ENCODE measurements at regions not wholly inside any gene's neighbourhood (a gene's known extent, or its start where the extent isn't known, plus 50 kb on each side); places are given as distances from the start of the nearest gene placed in this dataset.
A peak's percentile ranks its signal among the peaks of the same experiment; 100 is the strongest.

DNA sequence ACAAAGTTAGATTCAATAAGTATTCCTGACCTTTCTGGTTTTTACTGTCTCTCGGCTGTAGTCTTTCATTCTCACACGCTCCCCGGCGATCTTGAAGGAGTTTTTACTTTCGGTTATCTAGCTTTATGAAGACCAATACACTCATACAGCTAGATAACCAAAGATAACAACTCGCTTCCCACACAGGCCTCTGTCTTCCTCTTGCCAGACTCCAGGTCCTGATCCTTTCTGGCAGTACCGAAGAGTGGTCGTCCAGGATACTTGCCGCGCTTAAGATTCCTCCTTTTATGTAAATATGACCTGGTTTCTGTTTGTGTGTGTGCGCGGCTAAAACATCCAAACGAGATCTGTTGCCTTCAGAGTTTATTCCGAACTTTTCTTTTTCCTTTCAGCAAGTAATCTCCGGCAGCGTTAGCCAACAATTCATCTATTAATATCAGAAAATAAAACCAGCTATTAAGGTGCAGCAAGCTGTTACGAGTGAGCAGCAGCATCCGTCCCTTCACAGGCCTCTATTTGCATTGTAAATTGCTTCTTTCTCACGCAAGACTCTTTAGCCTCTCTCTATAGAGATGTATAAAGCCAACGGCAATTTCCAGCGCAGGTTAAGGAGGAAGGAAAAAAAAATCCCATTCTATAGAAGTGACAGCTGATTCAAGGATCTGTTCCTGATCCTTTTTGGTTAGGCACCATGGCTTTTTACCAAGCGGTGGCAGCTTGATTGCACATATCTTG, 216.1 kb downstream of the MEF2C start:
- H3K9ac ChIP-seq (ENCODE audit: low read length) = peak overlapping the region; percentile 78
- peak overlapping the region; percentile 8 for H3K27ac ChIP-seq (ENCODE audit: low read depth, low read length, poor library complexity, severe bottlenecking)
- H3K27me3 ChIP-seq (ENCODE audit: insufficient read depth, low read length) = no peaks in the 10 kb centered on the region

GRCh38 chr5:88665750-88666215, 217.2 kb downstream of the MEF2C start:
- H4K20me1 ChIP-seq (ENCODE audit: insufficient read depth, low read length) = no peaks in the 10 kb centered on the region
- H3K27ac ChIP-seq (ENCODE audit: low read depth, low read length, poor library complexity, severe bottlenecking) = no peak overlapping the region
- peaks cover 44% of the 10 kb centered on the region for H3K4me1 ChIP-seq (ENCODE audit: insufficient read depth, low read length, severe bottlenecking)
- peak overlapping the region; percentile 80 for H3K4me2 ChIP-seq (ENCODE audit: low read length)
- H3K9ac ChIP-seq (ENCODE audit: low read length) = peak overlapping the region; percentile 78; the same call in 1 of the 2 replicates
- H3K4me3 ChIP-seq (ENCODE audit: low read depth, low read length, poor library complexity, severe bottlenecking) = peak overlapping the region; percentile 73
- TF ChIP-seq CTCF (IDR thresholded peaks at IDR 0.05; ENCODE audit: low read length) (no peak), EZH2 (IDR thresholded peaks at IDR 0.05; ENCODE audit: borderline replicate concordance, low read length) (no peak)
- no peaks in the 10 kb centered on the region for H3K36me3 ChIP-seq (ENCODE audit: insufficient read depth, low read length)
- H3K27me3 ChIP-seq (ENCODE audit: insufficient read depth, low read length) = no peaks in the 10 kb centered on the region
- 0 out of 2 replicates have a peak, but pooled peaks cover 4% of the 10 kb centered on the region for H3F3A ChIP-seq (ENCODE audit: insufficient read depth, low read length)
- no peaks in the 10 kb centered on the region for H3K9me2 ChIP-seq (ENCODE audit: low read depth, low read length)
- H2AFZ ChIP-seq (ENCODE audit: low read length) = no peak overlapping the region
- no peaks in the 10 kb centered on the region for H3K9me3 ChIP-seq (ENCODE audit: low read length)
- H3K79me2 ChIP-seq (ENCODE audit: insufficient read depth, low read length) = no peaks in the 10 kb centered on the region

More for the DNA sequence above, 216.1 kb downstream of the MEF2C start:
- TF ChIP-seq CTCF (IDR thresholded peaks at IDR 0.05; ENCODE audit: low read length) = no peak
- TF ChIP-seq EZH2 (IDR thresholded peaks at IDR 0.05; ENCODE audit: borderline replicate concordance, low read length) = no peak
- H3K4me3 ChIP-seq (ENCODE audit: low read depth, low read length, poor library complexity, severe bottlenecking) = peak overlapping the region; percentile 73
- no peaks in the 10 kb centered on the region for H4K20me1 ChIP-seq (ENCODE audit: insufficient read depth, low read length)
- no peaks in the 10 kb centered on the region for H3K79me2 ChIP-seq (ENCODE audit: insufficient read depth, low read length)
- H3K9me2 ChIP-seq (ENCODE audit: low read depth, low read length) = no peaks in the 10 kb centered on the region
- 0 out of 2 replicates have a peak, but pooled peaks cover 4% of the 10 kb centered on the region for H3F3A ChIP-seq (ENCODE audit: insufficient read depth, low read length)
- no peaks in the 10 kb centered on the region for H3K36me3 ChIP-seq (ENCODE audit: insufficient read depth, low read length)
- H3K4me1 ChIP-seq (ENCODE audit: insufficient read depth, low read length, severe bottlenecking) = peaks cover 36% of the 10 kb centered on the region
- no peaks in the 10 kb centered on the region for H3K9me3 ChIP-seq (ENCODE audit: low read length)
- peak overlapping the region; percentile 80 for H3K4me2 ChIP-seq (ENCODE audit: low read length)
- H2AFZ ChIP-seq (ENCODE audit: low read length) = peak overlapping the region; percentile 89

DNA sequence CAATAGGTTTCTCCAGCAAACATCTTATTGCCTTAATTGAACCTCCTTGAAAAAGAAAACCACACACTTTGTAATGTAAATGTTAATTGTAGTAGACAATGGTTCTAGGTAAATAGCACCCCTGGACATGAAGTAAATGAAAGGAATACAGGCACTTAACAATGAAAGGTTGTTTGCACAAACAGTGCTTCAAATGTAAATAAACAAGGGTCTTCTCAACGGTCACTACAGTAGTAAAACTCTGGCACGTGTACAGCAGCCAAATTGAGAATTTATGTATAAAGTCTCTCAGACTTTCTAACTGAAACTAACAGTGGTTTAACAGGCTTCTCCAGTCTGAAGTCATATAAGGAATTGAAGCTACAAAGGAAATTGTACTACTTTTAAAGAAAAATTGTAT, 218.3 kb downstream of the MEF2C start:
- Histone ChIP-seq H3K9me3 (ENCODE audit: low read length) (no peaks in the 10 kb centered on the region), H3F3A (ENCODE audit: insufficient read depth, low read length) (0 out of 2 replicates have a peak, but pooled peaks cover 4% of the 10 kb centered on the region), H3K9ac (ENCODE audit: low read length) (no peak overlapping the region), H4K20me1 (ENCODE audit: insufficient read depth, low read length) (no peaks in the 10 kb centered on the region), H3K27me3 (ENCODE audit: insufficient read depth, low read length) (no peaks in the 10 kb centered on the region), H3K4me3 (ENCODE audit: low read depth, low read length, poor library complexity, severe bottlenecking) (no peak overlapping the region), H3K9me2 (ENCODE audit: low read depth, low read length) (no peaks in the 10 kb centered on the region), H3K4me1 (ENCODE audit: insufficient read depth, low read length, severe bottlenecking) (peaks cover 56% of the 10 kb centered on the region), H3K27ac (ENCODE audit: low read depth, low read length, poor library complexity, severe bottlenecking) (no peak overlapping the region), H3K4me2 (ENCODE audit: low read length) (no peak overlapping the region), H2AFZ (ENCODE audit: low read length) (no peak overlapping the region), H3K79me2 (ENCODE audit: insufficient read depth, low read length) (no peaks in the 10 kb centered on the region), H3K36me3 (ENCODE audit: insufficient read depth, low read length) (no peaks in the 10 kb centered on the region)
- TF ChIP-seq CTCF (IDR thresholded peaks at IDR 0.05; ENCODE audit: low read length) (no peak), EZH2 (IDR thresholded peaks at IDR 0.05; ENCODE audit: borderline replicate concordance, low read length) (no peak)

Data from OCI-LY1 (cell line).